Vagina (tissue), 2 donors: ENCODE measurements at regions not wholly inside any gene's neighbourhood (a gene's known extent, or its start where the extent isn't known, plus 50 kb on each side); places are given as distances from the start of the nearest gene placed in this dataset.

Source experiments
- CTCF ChIP-seq, 3 experiments: fragments of 450-650 bp in 2 of 3; fragments of 200-600 bp in 1 of 3; sonication (generic) in 1 of 3; IDR thresholded peaks; one replicate each; pipeline ENCODE4 v1.5.1; 2017 to 2019; ENCODE audit warnings: antibody characterized with exemption in 3 of 3, mild to moderate bottlenecking in 2 of 3, moderate library complexity in 2 of 3
- POLR2A ChIP-seq, 2 donors: fragments of 450-650 bp; IDR thresholded peaks; one replicate each; pipeline ENCODE4 v1.6.1; 2017; ENCODE audit warnings: antibody characterized with exemption in 2 of 2, mild to moderate bottlenecking in 2 of 2, moderate library complexity in 2 of 2

- no peak for TF ChIP-seq POLR2A (IDR thresholded peaks at IDR 0.05)
- TF ChIP-seq CTCF (IDR thresholded peaks at IDR 0.05) = no peak
Measured at GRCh38 chr4:12270546-12270945, 841.9 kb upstream of the HS3ST1 start.
